NCI-H82 treated with DMSO at 0.1 percent for 48 hours (cell line): ENCODE measurements at regions not wholly inside any gene's neighbourhood (a gene's known extent, or its start where the extent isn't known, plus 50 kb on each side); places are given as distances from the start of the nearest gene placed in this dataset.

Experiments used
- DNase-seq: peaks from one replicate; lab custom pipeline; 2025; ENCODE audit not compliant: unreplicated experiment; lab: John Stamatoyannopoulos, UW

- no peak for DNase-seq
These were observed 296.5 kb upstream of the SLC35B3 start for GRCh38 chr6:8731874-8732273.

GRCh38 chr6:8710668-8711431 is 275.5 kb upstream of the SLC35B3 start:
- no peak for DNase-seq

GRCh38 chr6:8707956-8708772 is 272.8 kb upstream of the SLC35B3 start:
- DNase-seq: no peak

- no peak for DNase-seq
These were observed 272.0 kb upstream of the SLC35B3 start for GRCh38 chr6:8707369-8707768.

- DNase-seq: no peak
These were observed 270.2 kb upstream of the SLC35B3 start for GRCh38 chr6:8705435-8706020.

- DNase-seq: no peak
These were observed 267.7 kb upstream of the SLC35B3 start for GRCh38 chr6:8703059-8703458.

- DNase-seq: no peak
These were observed 253.5 kb upstream of the SLC35B3 start for GRCh38 chr6:8688821-8689220.

- no peak for DNase-seq
These were observed 250.7 kb upstream of the SLC35B3 start for GRCh38 chr6:8686077-8686476.

GRCh38 chr6:8683204-8683603 is 247.9 kb upstream of the SLC35B3 start:
- no peak for DNase-seq

GRCh38 chr6:8679823-8680222 is 244.5 kb upstream of the SLC35B3 start:
- DNase-seq: no peak

- DNase-seq: no peak
These were observed 243.1 kb upstream of the SLC35B3 start for GRCh38 chr6:8678466-8678865.

GRCh38 chr6:8674126-8674525 is 238.8 kb upstream of the SLC35B3 start:
- DNase-seq: no peak

- no peak for DNase-seq
These were observed 237.5 kb upstream of the SLC35B3 start for GRCh38 chr6:8672882-8673281.

GRCh38 chr6:8670792-8671191 is 235.4 kb upstream of the SLC35B3 start:
- DNase-seq: no peak

GRCh38 chr6:8664700-8665099 is 229.4 kb upstream of the SLC35B3 start:
- no peak for DNase-seq

GRCh38 chr6:8664070-8664469 is 228.7 kb upstream of the SLC35B3 start:
- DNase-seq: no peak

- DNase-seq: no peak
These were observed 224.3 kb upstream of the SLC35B3 start for GRCh38 chr6:8659404-8660189.

- DNase-seq: no peak
These were observed 223.1 kb upstream of the SLC35B3 start for GRCh38 chr6:8658416-8658815.

GRCh38 chr6:8657522-8657921 is 222.2 kb upstream of the SLC35B3 start:
- no peak for DNase-seq

- DNase-seq: no peak
These were observed 220.5 kb upstream of the SLC35B3 start for GRCh38 chr6:8655670-8656454.
